Neural progenitor cell (in vitro differentiated cells): ENCODE measurements at regions not wholly inside any gene's neighbourhood (a gene's known extent, or its start where the extent isn't known, plus 50 kb on each side); places are given as distances from the start of the nearest gene placed in this dataset.

ENCODE experiments used
- DNase-seq: peaks from one replicate; pipeline ENCODE4 v3.0.0-alpha.2; 2016; ENCODE audit warnings: low spot score
- H2AFZ ChIP-seq: fragments of 200-600 bp; sonication (generic); replicated peaks from 2 replicates; pipeline ENCODE4 v1.6.1; 2016; ENCODE audit warnings: antibody characterized with exemption
- H3F3A ChIP-seq: fragments of 200-600 bp; sonication (generic); 2 replicates; pipeline ENCODE4 v1.6.1; 2016; ENCODE audit warnings: antibody characterized with exemption, low read depth
- H3K27ac ChIP-seq: fragments of 200-600 bp; sonication (generic); 2 replicates; pipeline ENCODE4 v1.5.1; 2016; ENCODE audit warnings: mild to moderate bottlenecking
- H3K27me3 ChIP-seq: fragments of 200-600 bp; sonication (generic); 2 replicates; pipeline ENCODE4 v1.6.1; 2016; ENCODE audit warnings: mild to moderate bottlenecking, moderate library complexity
- H3K36me3 ChIP-seq: fragments of 200-600 bp; sonication (generic); 2 replicates; pipeline ENCODE4 v1.5.1; 2016
- H3K4me1 ChIP-seq: fragments of 200-600 bp; sonication (generic); 2 replicates; pipeline ENCODE4 v1.6.1; 2016; ENCODE audit warnings: mixed run types
- H3K4me2 ChIP-seq: fragments of 200-600 bp; sonication (generic); 2 replicates; pipeline ENCODE4 v1.6.1; 2016
- H3K4me3 ChIP-seq: fragments of 200-600 bp; sonication (generic); 2 replicates; pipeline ENCODE4 v1.5.1; 2016
- H3K79me2 ChIP-seq: fragments of 200-600 bp; sonication (generic); 2 replicates; pipeline ENCODE4 v1.6.1; 2016; ENCODE audit warnings: low read depth
- H3K9ac ChIP-seq: fragments of 200-600 bp; sonication (generic); 2 replicates; pipeline ENCODE4 v1.6.1; 2016
- H3K9me3 ChIP-seq: fragments of 200-600 bp; sonication (generic); 2 replicates; pipeline ENCODE4 v1.5.1; 2016; ENCODE audit warnings: low read depth
- H4K20me1 ChIP-seq: fragments of 200-600 bp; sonication (generic); 2 replicates; pipeline ENCODE4 v1.6.1; 2016; ENCODE audit warnings: low read depth
- H3K27ac Mint-ChIP-seq: 3 replicates; pipeline ENCODE4 v1.8.0; 2021; ENCODE audit warnings: mixed read lengths
- H3K27me3 Mint-ChIP-seq: 2 replicates; pipeline ENCODE4 v1.8.0; 2022; ENCODE audit warnings: low read depth, mild to moderate bottlenecking, inconsistent platforms, moderate library complexity, mixed read lengths; ENCODE audit not compliant: insufficient read depth
- H3K36me3 Mint-ChIP-seq: 3 replicates; pipeline ENCODE4 v1.8.0; 2021; ENCODE audit warnings: mixed read lengths
- H3K4me1 Mint-ChIP-seq: 3 replicates; pipeline ENCODE4 v1.8.0; 2021; ENCODE audit warnings: mixed read lengths
- H3K4me3 Mint-ChIP-seq: 3 replicates; pipeline ENCODE4 v1.8.0; 2021; ENCODE audit warnings: mild to moderate bottlenecking, moderate library complexity, mixed read lengths
- H3K9me3 Mint-ChIP-seq: 3 replicates; pipeline ENCODE4 v1.8.0; 2020; ENCODE audit warnings: mixed read lengths
- CTCF ChIP-seq: fragments of 200-600 bp; sonication (generic); IDR thresholded peaks from 2 replicates; pipeline ENCODE4 v1.5.1; 2017; ENCODE audit warnings: antibody characterized with exemption, mild to moderate bottlenecking
- EZH2 ChIP-seq: fragments of 200-600 bp; sonication (generic); IDR thresholded peaks from 2 replicates; pipeline ENCODE4 v1.6.1; 2017; ENCODE audit warnings: antibody characterized with exemption, mild to moderate bottlenecking, moderate library complexity
- EZH2phosphoT487 ChIP-seq: fragments of 200-600 bp; sonication (generic); IDR thresholded peaks from 2 replicates; pipeline ENCODE4 v1.6.1; 2017; ENCODE audit warnings: antibody characterized with exemption

- no peaks in the 10 kb centered on the region for H4K20me1 ChIP-seq
- DNase-seq = no peak
- H3F3A ChIP-seq = no peaks in the 10 kb centered on the region
- H2AFZ ChIP-seq = no peak overlapping the region
- H3K27me3 ChIP-seq = no peaks in the 10 kb centered on the region
- no peaks in the 10 kb centered on the region for H3K9me3 ChIP-seq
- H3K79me2 ChIP-seq = no peaks in the 10 kb centered on the region
- no peak overlapping the region for H3K27ac ChIP-seq
- H3K4me2 ChIP-seq = no peak overlapping the region
- peaks cover 3% of the 10 kb centered on the region for H3K27me3 Mint-ChIP-seq
- H3K36me3 Mint-ChIP-seq = no peaks in the 10 kb centered on the region
- TF ChIP-seq CTCF (no peak), EZH2phosphoT487 (no peak), EZH2 (no peak)
- H3K4me3 Mint-ChIP-seq = no peak overlapping the region
- no peaks in the 10 kb centered on the region for H3K36me3 ChIP-seq
- H3K9me3 Mint-ChIP-seq = no peaks in the 10 kb centered on the region
- no peaks in the 10 kb centered on the region for H3K4me1 ChIP-seq
- no peak overlapping the region for H3K9ac ChIP-seq
- peaks cover 5% of the 10 kb centered on the region for H3K4me1 Mint-ChIP-seq
- H3K27ac Mint-ChIP-seq = no peak overlapping the region
- H3K4me3 ChIP-seq = no peak overlapping the region
These were observed 270.1 kb downstream of the PHF14 start for GRCh38 chr7:11243739-11244138.

- H3K4me3 Mint-ChIP-seq = no peak overlapping the region
- Histone ChIP-seq H3K36me3 (no peaks in the 10 kb centered on the region), H3K9me3 (no peaks in the 10 kb centered on the region), H4K20me1 (no peaks in the 10 kb centered on the region), H3K27ac (no peak overlapping the region), H3K4me2 (no peak overlapping the region), H3F3A (no peaks in the 10 kb centered on the region), H3K4me3 (no peak overlapping the region), H2AFZ (no peak overlapping the region), H3K9ac (no peak overlapping the region), H3K4me1 (no peaks in the 10 kb centered on the region), H3K27me3 (no peaks in the 10 kb centered on the region), H3K79me2 (no peaks in the 10 kb centered on the region)
- no peaks in the 10 kb centered on the region for H3K36me3 Mint-ChIP-seq
- peaks cover 5% of the 10 kb centered on the region for H3K4me1 Mint-ChIP-seq
- H3K27ac Mint-ChIP-seq = no peak overlapping the region
- DNase-seq = no peak
- peaks cover 3% of the 10 kb centered on the region for H3K27me3 Mint-ChIP-seq
- no peaks in the 10 kb centered on the region for H3K9me3 Mint-ChIP-seq
- TF ChIP-seq CTCF = no peak
- no peak for TF ChIP-seq EZH2phosphoT487
- no peak for TF ChIP-seq EZH2
These were observed 270.5 kb downstream of the PHF14 start for GRCh38 chr7:11244149-11244548.

- H3K9me3 Mint-ChIP-seq = no peaks in the 10 kb centered on the region
- H3K4me3 ChIP-seq = no peak overlapping the region
- H3K9me3 ChIP-seq = no peaks in the 10 kb centered on the region
- no peaks in the 10 kb centered on the region for H3K79me2 ChIP-seq
- no peaks in the 10 kb centered on the region for H3K36me3 ChIP-seq
- H3K4me1 ChIP-seq = no peaks in the 10 kb centered on the region
- peaks cover 3% of the 10 kb centered on the region for H3K27me3 Mint-ChIP-seq
- H3K27ac ChIP-seq = no peak overlapping the region
- H2AFZ ChIP-seq = no peak overlapping the region
- H3K4me2 ChIP-seq = no peak overlapping the region
- H3K36me3 Mint-ChIP-seq = no peaks in the 10 kb centered on the region
- no peaks in the 10 kb centered on the region for H4K20me1 ChIP-seq
- no peak for DNase-seq
- no peak for TF ChIP-seq EZH2
- TF ChIP-seq CTCF = no peak
- no peak overlapping the region for H3K9ac ChIP-seq
- no peaks in the 10 kb centered on the region for H3F3A ChIP-seq
- peaks cover 5% of the 10 kb centered on the region for H3K4me1 Mint-ChIP-seq
- H3K27me3 ChIP-seq = no peaks in the 10 kb centered on the region
- no peak overlapping the region for H3K27ac Mint-ChIP-seq
- H3K4me3 Mint-ChIP-seq = no peak overlapping the region
These were observed 273.9 kb downstream of the PHF14 start for GRCh38 chr7:11247545-11247944.

GRCh38 chr7:11251436-11251835, 277.8 kb downstream of the PHF14 start:
- Histone ChIP-seq H3F3A (no peaks in the 10 kb centered on the region), H3K4me1 (no peaks in the 10 kb centered on the region), H3K4me3 (no peak overlapping the region), H3K9ac (no peak overlapping the region), H4K20me1 (no peaks in the 10 kb centered on the region), H3K4me2 (no peak overlapping the region), H3K9me3 (no peaks in the 10 kb centered on the region), H3K27me3 (no peaks in the 10 kb centered on the region), H3K79me2 (no peaks in the 10 kb centered on the region), H2AFZ (no peak overlapping the region), H3K36me3 (no peaks in the 10 kb centered on the region), H3K27ac (no peak overlapping the region)
- Mint-ChIP-seq H3K27me3 (no peaks in the 10 kb centered on the region), H3K36me3 (no peaks in the 10 kb centered on the region), H3K9me3 (no peaks in the 10 kb centered on the region), H3K4me1 (peaks cover 5% of the 10 kb centered on the region), H3K27ac (no peak overlapping the region), H3K4me3 (no peak overlapping the region)
- TF ChIP-seq EZH2phosphoT487 (no peak), EZH2 (no peak), CTCF (no peak)
- no peak for DNase-seq
